GM23338 (cell line): ENCODE measurements at regions not wholly inside any gene's neighbourhood (a gene's known extent, or its start where the extent isn't known, plus 50 kb on each side); places are given as distances from the start of the nearest gene placed in this dataset.

ENCODE experiments used
- ATAC-seq: fragments of 200-7000 bp; cut with Tn5 transposase; 3 replicates; pipeline ENCODE4 v1.9.1; 2020
- DNase-seq: peaks from one replicate; pipeline ENCODE4 v3.0.0-alpha.2; 2015; ENCODE audit warnings: low spot score
- H2AFZ ChIP-seq: fragments of 200-600 bp; sonication (generic); 2 replicates; pipeline ENCODE4 v1.8.0; 2016; ENCODE audit warnings: antibody characterized with exemption, mild to moderate bottlenecking, moderate library complexity
- H3F3A ChIP-seq: fragments of 200-600 bp; sonication (generic); replicated peaks from 2 replicates; pipeline ENCODE4 v1.8.0; 2017; ENCODE audit warnings: antibody characterized with exemption, mixed run types, low read depth
- H3K27ac ChIP-seq: fragments of 200-600 bp; sonication (generic); 2 replicates; pipeline ENCODE4 v1.6.1; 2016; ENCODE audit warnings: low read depth
- H3K27me3 ChIP-seq: fragments of 200-600 bp; sonication (generic); 2 replicates; pipeline ENCODE4 v1.8.0; 2016; ENCODE audit warnings: mild to moderate bottlenecking, mixed run types, moderate library complexity; ENCODE audit not compliant: insufficient read depth
- H3K36me3 ChIP-seq: fragments of 200-600 bp; sonication (generic); 2 replicates; pipeline ENCODE4 v1.8.0; 2016; ENCODE audit warnings: mild to moderate bottlenecking; ENCODE audit not compliant: insufficient read depth
- H3K4me1 ChIP-seq: fragments of 200-600 bp; sonication (generic); 2 replicates; pipeline ENCODE4 v1.8.0; 2016; ENCODE audit warnings: mild to moderate bottlenecking, moderate library complexity; ENCODE audit not compliant: insufficient read depth
- H3K4me2 ChIP-seq: fragments of 200-600 bp; sonication (generic); 2 replicates; pipeline ENCODE4 v1.7.1; 2017; ENCODE audit warnings: mixed run types
- H3K4me3 ChIP-seq: fragments of 200-600 bp; sonication (generic); 2 replicates; pipeline ENCODE4 v1.6.1; 2016; ENCODE audit warnings: mixed run types
- H3K79me2 ChIP-seq: fragments of 200-600 bp; sonication (generic); replicated peaks from 2 replicates; pipeline ENCODE4 v1.8.0; 2017; ENCODE audit warnings: mild to moderate bottlenecking; ENCODE audit not compliant: insufficient read depth
- H3K9me2 ChIP-seq: fragments of 200-600 bp; sonication (generic); 2 replicates; pipeline ENCODE4 v1.8.0; 2017; ENCODE audit not compliant: insufficient read depth
- H4K20me1 ChIP-seq: fragments of 200-600 bp; sonication (generic); replicated peaks from 2 replicates; pipeline ENCODE4 v1.8.0; 2017; ENCODE audit warnings: mild to moderate bottlenecking; ENCODE audit not compliant: insufficient read depth
- H3K27ac Mint-ChIP-seq: 2 replicates; pipeline ENCODE4 v1.8.0; 2020; ENCODE audit warnings: inconsistent platforms, mild to moderate bottlenecking, moderate library complexity, mixed read lengths
- H3K27me3 Mint-ChIP-seq: 3 replicates; pipeline ENCODE4 v1.8.0; 2022; ENCODE audit warnings: low read depth, mild to moderate bottlenecking, moderate library complexity, mixed read lengths, inconsistent platforms; ENCODE audit not compliant: insufficient read depth, poor library complexity
- H3K36me3 Mint-ChIP-seq: 3 replicates; pipeline ENCODE4 v1.8.0; 2021; ENCODE audit warnings: low read depth, mild to moderate bottlenecking, inconsistent platforms, moderate library complexity, mixed read lengths
- H3K4me1 Mint-ChIP-seq: 3 replicates; pipeline ENCODE4 v1.8.0; 2020; ENCODE audit warnings: mild to moderate bottlenecking, inconsistent platforms, mixed read lengths
- H3K4me3 Mint-ChIP-seq: 3 replicates; pipeline ENCODE4 v1.8.0; 2021; ENCODE audit warnings: moderate library complexity, mild to moderate bottlenecking, inconsistent platforms, mixed read lengths
- H3K9me3 Mint-ChIP-seq: 3 replicates; pipeline ENCODE4 v1.8.0; 2020; ENCODE audit warnings: moderate library complexity, mild to moderate bottlenecking, inconsistent platforms, mixed read lengths
- CTCF ChIP-seq, 2 experiments: fragments of 200-600 bp in 1 of 2; sonication (generic) in 1 of 2; conservative IDR thresholded peaks; 2 replicates each; pipeline versions ENCODE4 v1.5.1 to v1.6.1; 2016 to 2017; ENCODE audit warnings: antibody characterized with exemption in 2 of 2, low read depth in 2 of 2, mild to moderate bottlenecking in 2 of 2, moderate library complexity in 1 of 2
- ETS1 ChIP-seq: IDR thresholded peaks from 2 replicates; pipeline ENCODE4 v1.6.1; 2016; ENCODE audit warnings: antibody characterized with exemption
- EZH2 ChIP-seq: fragments of 200-600 bp; sonication (generic); IDR thresholded peaks from one replicate; pipeline ENCODE4 v1.8.0; 2017; ENCODE audit warnings: antibody characterized with exemption, mild to moderate bottlenecking, low read depth; ENCODE audit not compliant: unreplicated experiment
- EZH2phosphoT487 ChIP-seq: fragments of 200-600 bp; sonication (generic); IDR thresholded peaks from one replicate; pipeline ENCODE4 v1.8.1; 2018; ENCODE audit warnings: antibody characterized with exemption; ENCODE audit not compliant: unreplicated experiment
- JUNB ChIP-seq: IDR thresholded peaks from one replicate; pipeline ENCODE4 v1.6.1; 2016; ENCODE audit warnings: antibody characterized with exemption; ENCODE audit not compliant: unreplicated experiment
- NANOG ChIP-seq: IDR thresholded peaks from 2 replicates; pipeline ENCODE4 v1.6.1; 2016; ENCODE audit warnings: antibody characterized with exemption, borderline replicate concordance
- POLR2AphosphoS5 ChIP-seq: IDR thresholded peaks from 2 replicates; pipeline ENCODE4 v1.6.1; 2016; ENCODE audit warnings: antibody characterized with exemption, low read depth
- REST ChIP-seq: IDR thresholded peaks from one replicate; pipeline ENCODE4 v1.6.1; 2018; ENCODE audit warnings: antibody characterized with exemption; ENCODE audit not compliant: unreplicated experiment
- STAT1 ChIP-seq: IDR thresholded peaks from one replicate; pipeline ENCODE4 v1.6.1; 2016; ENCODE audit warnings: antibody characterized with exemption; ENCODE audit not compliant: unreplicated experiment
- ZNF331 ChIP-seq: fragments of 250-450 bp; sonication (Bioruptor Pico); IDR thresholded peaks from 2 replicates; pipeline ENCODE4 v1.5.0; 2020; ENCODE audit warnings: low read depth, mild to moderate bottlenecking, moderate library complexity
- ZNF462 ChIP-seq: fragments of 250-450 bp; sonication (Bioruptor Pico); IDR thresholded peaks from 2 replicates; pipeline ENCODE4 v1.5.0; 2020; ENCODE audit warnings: mild to moderate bottlenecking, moderate library complexity

- Histone ChIP-seq H3F3A (no peaks in the 10 kb centered on the region), H3K4me1 (peaks cover 4% of the 10 kb centered on the region; the same call in 1 of the 2 replicates), H3K79me2 (no peaks in the 10 kb centered on the region), H3K27me3 (no peaks in the 10 kb centered on the region), H2AFZ (no peak overlapping the region), H3K9me2 (no peaks in the 10 kb centered on the region), H3K4me2 (no peak overlapping the region), H3K4me3 (no peak overlapping the region), H3K36me3 (no peaks in the 10 kb centered on the region), H3K27ac (no peak overlapping the region), H4K20me1 (no peaks in the 10 kb centered on the region)
- H3K4me3 Mint-ChIP-seq, result no peak overlapping the region
- H3K36me3 Mint-ChIP-seq, result no peaks in the 10 kb centered on the region
- ATAC-seq (no peak), DNase-seq (no peak)
- TF ChIP-seq EZH2 (no peak), ZNF462 (no peak), EZH2phosphoT487 (no peak), POLR2AphosphoS5 (no peak), NANOG (no peak), JUNB (no peak), ETS1 (no peak), STAT1 (no peak), ZNF331 (CRISPR knock-in tag) (no peak), CTCF (conservative IDR thresholded peaks at IDR 0.05; ENCODE audit: low read depth in 2 of 2) (no peak), REST (no peak)
- no peak overlapping the region for H3K27ac Mint-ChIP-seq
- peaks cover 10% of the 10 kb centered on the region for H3K4me1 Mint-ChIP-seq
- peaks cover 1% of the 10 kb centered on the region for H3K27me3 Mint-ChIP-seq
- H3K9me3 Mint-ChIP-seq, result no peaks in the 10 kb centered on the region
Observed at GRCh38 chr14:97066068-97066899, 269.1 kb downstream of the VRK1 start.
